Epithelial cell of proximal tubule (primary cell): ENCODE measurements at regions not wholly inside any gene's neighbourhood (a gene's known extent, or its start where the extent isn't known, plus 50 kb on each side); places are given as distances from the start of the nearest gene placed in this dataset.
"Not testable (repeated sequence)": the region's sequence is repeated elsewhere in the genome, so short reads cannot be mapped to it uniquely, and the experiment has no call there.

ENCODE experiments used
- DNase-seq: peaks from one replicate; pipeline ENCODE4 v3.0.0-alpha.2; 2011; ENCODE audit warnings: low read depth
- H3K4me3 ChIP-seq: 2 replicates; pipeline ENCODE4 v1.5.1; 2011; ENCODE audit warnings: low read depth, mild to moderate bottlenecking, low read length
- CTCF ChIP-seq: conservative IDR thresholded peaks from 2 replicates; pipeline ENCODE4 v1.5.1; 2012; ENCODE audit warnings: low read depth, mild to moderate bottlenecking, low read length

- peak; percentile 48 for TF ChIP-seq CTCF
- no peak for DNase-seq
- H3K4me3 ChIP-seq, result no peak overlapping the region
Observed at GRCh38 chrX:42290608-42291007, 367.3 kb upstream of the CASK start.

GRCh38 chrX:42289492-42290385, 366.4 kb upstream of the CASK start:
- no peak for DNase-seq
- no peak overlapping the region for H3K4me3 ChIP-seq
- TF ChIP-seq CTCF, result no peak

GRCh38 chrX:42285681-42286080, 362.3 kb upstream of the CASK start:
- DNase-seq, H3K4me3 ChIP-seq: not testable (repeated sequence)

- peak; percentile 72 for DNase-seq
Observed at GRCh38 chrX:42276982-42277690, 353.8 kb upstream of the CASK start.

GRCh38 chrX:42274151-42274550, 350.8 kb upstream of the CASK start:
- TF ChIP-seq CTCF, result no peak
- no peak for DNase-seq
- no peak overlapping the region for H3K4me3 ChIP-seq

More at GRCh38 chrX:42276982-42277690, 353.8 kb upstream of the CASK start:
- no peak overlapping the region for H3K4me3 ChIP-seq
- TF ChIP-seq CTCF, result no peak

GRCh38 chrX:42273387-42273786, 350.0 kb upstream of the CASK start:
- H3K4me3 ChIP-seq, result no peak overlapping the region
- no peak for TF ChIP-seq CTCF
- DNase-seq, result no peak

GRCh38 chrX:42269186-42269585, 345.8 kb upstream of the CASK start:
- no peak for TF ChIP-seq CTCF
- no peak overlapping the region for H3K4me3 ChIP-seq
- no peak for DNase-seq
